Parathyroid adenoma (tissue), 2 donors: ENCODE measurements at regions not wholly inside any gene's neighbourhood (a gene's known extent, or its start where the extent isn't known, plus 50 kb on each side); places are given as distances from the start of the nearest gene placed in this dataset.

Experiments used
- H2AFZ ChIP-seq: fragments of 300-600 bp; sonication (generic); one replicate; pipeline ENCODE4 v1.7.0; 2017; ENCODE audit warnings: antibody characterized with exemption, mild to moderate bottlenecking
- H3K27ac ChIP-seq: fragments of 300-600 bp; sonication (generic); one replicate; pipeline ENCODE4 v1.7.0; 2017
- H3K27me3 ChIP-seq: fragments of 300-600 bp; sonication (generic); one replicate; pipeline ENCODE4 v1.7.0; 2017; ENCODE audit warnings: low read length; ENCODE audit not compliant: control insufficient read depth, insufficient read depth
- H3K36me3 ChIP-seq: fragments of 300-600 bp; sonication (generic); one replicate; pipeline ENCODE4 v1.7.0; 2017; ENCODE audit warnings: low read length; ENCODE audit not compliant: control insufficient read depth, insufficient read depth
- H3K4me1 ChIP-seq: fragments of 300-600 bp; sonication (generic); one replicate; pipeline ENCODE4 v1.7.0; 2017; ENCODE audit warnings: control low read depth
- H3K4me2 ChIP-seq: fragments of 300-600 bp; sonication (generic); one replicate; pipeline ENCODE4 v1.7.0; 2017; ENCODE audit warnings: low read length
- H3K4me3 ChIP-seq: fragments of 300-600 bp; sonication (generic); one replicate; pipeline ENCODE4 v1.7.0; 2017; ENCODE audit warnings: low read depth, low read length
- H3K79me2 ChIP-seq: fragments of 300-600 bp; sonication (generic); one replicate; pipeline ENCODE4 v1.7.0; 2017; ENCODE audit warnings: control low read depth
- H3K9ac ChIP-seq: fragments of 300-600 bp; sonication (generic); one replicate; pipeline ENCODE4 v1.7.0; 2017; ENCODE audit warnings: mild to moderate bottlenecking
- H3K9me3 ChIP-seq: fragments of 300-600 bp; sonication (generic); one replicate; pipeline ENCODE4 v1.7.0; 2017; ENCODE audit warnings: low read length; ENCODE audit not compliant: control insufficient read depth
- TF ChIP-seq, protein P1 (sequence below): fragments of 300-600 bp; sonication (generic); IDR thresholded peaks from one replicate; pipeline ENCODE4 v1.7.0; 2017; ENCODE audit warnings: antibody characterized with exemption, mild to moderate bottlenecking
- donor health status: primary hyperparathyroidism.

DNA sequence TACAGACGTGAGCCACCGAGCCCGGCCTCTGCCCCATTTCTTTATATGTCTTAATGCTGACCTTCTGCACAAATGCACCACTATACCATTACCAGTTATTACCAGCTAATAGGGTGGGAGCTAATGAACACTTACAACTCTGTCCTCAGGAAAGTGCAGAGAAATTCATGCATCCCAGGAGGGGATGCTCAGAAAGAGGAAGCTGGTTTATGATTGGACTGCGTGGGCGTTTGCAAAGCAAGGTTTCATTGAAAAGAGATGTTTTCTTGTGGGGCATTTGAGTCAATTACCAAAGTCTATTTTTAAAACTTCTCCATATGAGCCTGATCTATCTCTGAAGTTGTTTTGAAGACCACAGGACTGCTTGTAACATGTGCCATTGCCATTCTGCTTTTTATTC, 417.7 kb upstream of the CELF2 start:
- Histone ChIP-seq H3K9me3 (no peaks in the 10 kb centered on the region), H3K79me2 (no peaks in the 10 kb centered on the region), H3K9ac (no peak overlapping the region), H2AFZ (no peak overlapping the region), H3K27ac (no peak overlapping the region), H3K27me3 (no peaks in the 10 kb centered on the region), H3K4me2 (no peak overlapping the region), H3K4me3 (no peak overlapping the region), H3K4me1 (no peaks in the 10 kb centered on the region), H3K36me3 (no peaks in the 10 kb centered on the region)
- TF ChIP-seq, protein P1, sequence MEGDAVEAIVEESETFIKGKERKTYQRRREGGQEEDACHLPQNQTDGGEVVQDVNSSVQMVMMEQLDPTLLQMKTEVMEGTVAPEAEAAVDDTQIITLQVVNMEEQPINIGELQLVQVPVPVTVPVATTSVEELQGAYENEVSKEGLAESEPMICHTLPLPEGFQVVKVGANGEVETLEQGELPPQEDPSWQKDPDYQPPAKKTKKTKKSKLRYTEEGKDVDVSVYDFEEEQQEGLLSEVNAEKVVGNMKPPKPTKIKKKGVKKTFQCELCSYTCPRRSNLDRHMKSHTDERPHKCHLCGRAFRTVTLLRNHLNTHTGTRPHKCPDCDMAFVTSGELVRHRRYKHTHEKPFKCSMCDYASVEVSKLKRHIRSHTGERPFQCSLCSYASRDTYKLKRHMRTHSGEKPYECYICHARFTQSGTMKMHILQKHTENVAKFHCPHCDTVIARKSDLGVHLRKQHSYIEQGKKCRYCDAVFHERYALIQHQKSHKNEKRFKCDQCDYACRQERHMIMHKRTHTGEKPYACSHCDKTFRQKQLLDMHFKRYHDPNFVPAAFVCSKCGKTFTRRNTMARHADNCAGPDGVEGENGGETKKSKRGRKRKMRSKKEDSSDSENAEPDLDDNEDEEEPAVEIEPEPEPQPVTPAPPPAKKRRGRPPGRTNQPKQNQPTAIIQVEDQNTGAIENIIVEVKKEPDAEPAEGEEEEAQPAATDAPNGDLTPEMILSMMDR = no peak

DNA sequence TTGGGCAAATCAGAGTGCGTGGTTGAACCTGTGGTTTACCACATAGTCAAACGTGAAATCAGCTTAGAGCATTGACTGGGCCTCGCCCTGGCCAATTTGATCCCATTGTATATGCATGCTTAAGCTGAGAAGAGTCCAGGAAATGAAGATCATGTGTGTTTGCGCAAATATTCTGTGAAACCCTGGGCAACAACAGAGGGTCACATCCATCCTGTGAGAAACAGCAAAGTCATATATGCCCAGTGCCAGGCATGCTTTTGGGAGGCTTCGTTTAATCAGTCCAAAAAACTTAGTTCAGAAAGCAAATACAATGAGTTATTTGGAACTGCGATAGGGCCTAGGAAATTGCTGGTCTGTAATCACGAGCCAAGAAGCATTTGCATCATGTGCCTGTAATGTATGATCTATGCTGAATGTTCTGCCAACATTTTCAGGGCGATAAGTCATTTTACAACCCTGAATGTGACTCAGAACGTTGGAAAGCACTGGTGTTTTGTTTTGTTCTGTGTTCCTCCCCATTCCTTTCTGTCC, 412.1 kb upstream of the CELF2 start:
- Histone ChIP-seq H3K9ac (no peak overlapping the region), H3K9me3 (no peaks in the 10 kb centered on the region), H3K4me3 (no peak overlapping the region), H3K4me1 (no peaks in the 10 kb centered on the region), H3K27ac (no peak overlapping the region), H3K36me3 (no peaks in the 10 kb centered on the region), H3K27me3 (no peaks in the 10 kb centered on the region), H3K4me2 (no peak overlapping the region), H3K79me2 (no peaks in the 10 kb centered on the region), H2AFZ (no peak overlapping the region)
- TF ChIP-seq, protein P1 = no peak

DNA sequence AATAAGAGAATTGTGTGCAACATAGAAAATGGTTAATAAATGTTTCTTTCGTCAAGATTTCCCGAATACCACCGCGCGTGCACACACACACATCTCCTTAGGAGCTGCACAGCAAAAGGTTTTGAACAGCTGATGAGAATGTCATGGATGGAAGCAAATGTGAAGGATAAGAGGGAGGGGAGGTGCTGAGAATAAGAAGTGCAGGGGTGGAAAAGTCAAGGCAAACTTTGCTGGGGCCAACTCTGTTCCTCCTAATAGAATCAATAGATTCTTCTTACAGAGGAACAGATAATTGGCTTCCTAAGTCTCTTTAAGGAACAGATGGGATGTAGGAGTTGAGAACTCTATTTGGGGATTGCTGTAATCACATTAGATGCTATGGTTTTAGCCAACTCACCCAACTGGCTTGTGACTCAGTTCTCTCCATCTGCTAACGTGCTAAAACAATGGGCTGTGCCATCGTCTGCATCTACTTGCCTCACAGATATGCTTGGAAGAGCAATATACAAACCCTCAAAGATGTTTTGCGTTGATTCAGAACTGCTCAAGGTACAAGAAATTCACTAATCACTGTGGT, 408.2 kb upstream of the CELF2 start:
- H3K36me3 ChIP-seq = no peaks in the 10 kb centered on the region
- no peaks in the 10 kb centered on the region for H3K79me2 ChIP-seq
- H3K9ac ChIP-seq = no peak overlapping the region
- H3K27ac ChIP-seq = no peak overlapping the region
- H3K4me1 ChIP-seq = no peaks in the 10 kb centered on the region
- no peak overlapping the region for H3K4me2 ChIP-seq
- H3K4me3 ChIP-seq = no peak overlapping the region
- no peaks in the 10 kb centered on the region for H3K9me3 ChIP-seq
- H3K27me3 ChIP-seq = no peaks in the 10 kb centered on the region
- no peak overlapping the region for H2AFZ ChIP-seq
- TF ChIP-seq, protein P1 = no peak

DNA sequence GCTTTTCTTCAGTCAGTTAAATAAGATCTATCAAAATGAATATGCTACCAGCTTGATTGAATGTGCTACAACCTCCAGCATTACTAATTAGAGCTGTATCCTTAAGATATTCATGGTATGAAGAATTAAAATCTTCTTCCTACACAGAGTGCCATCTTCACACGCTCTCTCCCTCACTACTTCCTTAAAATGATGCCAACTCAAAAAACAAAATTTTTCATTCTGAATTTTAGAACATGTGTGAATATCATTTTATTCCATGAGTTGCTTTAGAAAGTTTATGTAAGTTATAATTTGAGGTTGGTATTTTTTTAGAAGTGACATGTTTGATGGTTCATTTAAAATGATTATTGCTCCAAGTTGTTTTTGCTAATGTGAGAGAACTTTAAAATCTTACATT, 407.5 kb upstream of the CELF2 start:
- H3K27ac ChIP-seq = no peak overlapping the region
- H3K79me2 ChIP-seq = no peaks in the 10 kb centered on the region
- H3K9me3 ChIP-seq = no peaks in the 10 kb centered on the region
- H2AFZ ChIP-seq = no peak overlapping the region
- H3K27me3 ChIP-seq = no peaks in the 10 kb centered on the region
- no peak overlapping the region for H3K9ac ChIP-seq
- H3K4me3 ChIP-seq = no peak overlapping the region
- TF ChIP-seq, protein P1 = no peak
- H3K4me2 ChIP-seq = no peak overlapping the region
- no peaks in the 10 kb centered on the region for H3K4me1 ChIP-seq
- no peaks in the 10 kb centered on the region for H3K36me3 ChIP-seq

DNA sequence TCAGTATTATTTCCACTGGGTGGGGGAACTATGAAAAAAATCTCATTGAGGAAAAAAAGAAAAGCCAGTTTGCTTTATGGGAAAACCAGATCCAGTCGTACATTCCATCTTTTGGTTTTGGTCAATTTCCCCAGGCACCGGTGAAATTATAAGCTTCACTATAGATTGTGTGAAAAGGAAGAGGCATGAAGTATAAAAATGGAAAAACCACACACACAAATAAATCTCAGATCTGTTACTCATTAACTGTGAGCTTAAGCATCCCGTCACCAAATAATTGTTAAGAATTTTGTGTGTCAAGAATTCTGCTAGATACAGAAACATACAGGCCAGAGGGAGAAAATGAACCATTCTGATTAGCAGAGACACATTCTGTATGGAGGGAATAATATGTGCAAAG, 405.5 kb upstream of the CELF2 start:
- H3K9me3 ChIP-seq = no peaks in the 10 kb centered on the region
- no peaks in the 10 kb centered on the region for H3K36me3 ChIP-seq
- H2AFZ ChIP-seq = no peak overlapping the region
- no peaks in the 10 kb centered on the region for H3K79me2 ChIP-seq
- no peak overlapping the region for H3K4me3 ChIP-seq
- no peaks in the 10 kb centered on the region for H3K4me1 ChIP-seq
- TF ChIP-seq, protein P1 = no peak
- H3K27ac ChIP-seq = no peak overlapping the region
- no peak overlapping the region for H3K4me2 ChIP-seq
- H3K27me3 ChIP-seq = no peaks in the 10 kb centered on the region
- H3K9ac ChIP-seq = no peak overlapping the region
